ENCODE measurements at regions not wholly inside any gene's neighbourhood (a gene's known extent, or its start where the extent isn't known, plus 50 kb on each side); places are given as distances from the start of the nearest gene placed in this dataset.
"Not testable (repeated sequence)": the region's sequence is repeated elsewhere in the genome, so short reads cannot be mapped to it uniquely, and the experiment has no call there.

DNA sequence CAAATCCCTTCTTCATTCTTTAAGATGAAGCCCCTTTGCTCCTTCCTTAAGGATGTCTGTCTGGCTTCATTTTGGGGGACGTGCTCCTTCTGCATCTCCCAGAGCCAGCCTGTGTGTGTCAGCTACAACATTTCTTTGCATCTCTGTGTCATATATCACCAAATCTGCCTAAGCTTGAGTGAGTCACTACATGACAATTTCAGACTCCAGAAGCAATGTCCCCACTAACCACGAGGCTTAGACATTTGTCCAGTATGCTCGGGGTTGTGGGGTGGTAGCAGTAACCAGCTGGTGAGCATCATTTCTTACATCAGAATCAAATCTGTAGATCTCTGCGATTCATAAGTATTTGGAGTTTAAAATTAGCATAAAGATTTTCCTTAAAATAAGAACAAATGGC is 54.1 kb upstream of the USP14 start:
- peak; percentile 80 for DNase-seq

DNA sequence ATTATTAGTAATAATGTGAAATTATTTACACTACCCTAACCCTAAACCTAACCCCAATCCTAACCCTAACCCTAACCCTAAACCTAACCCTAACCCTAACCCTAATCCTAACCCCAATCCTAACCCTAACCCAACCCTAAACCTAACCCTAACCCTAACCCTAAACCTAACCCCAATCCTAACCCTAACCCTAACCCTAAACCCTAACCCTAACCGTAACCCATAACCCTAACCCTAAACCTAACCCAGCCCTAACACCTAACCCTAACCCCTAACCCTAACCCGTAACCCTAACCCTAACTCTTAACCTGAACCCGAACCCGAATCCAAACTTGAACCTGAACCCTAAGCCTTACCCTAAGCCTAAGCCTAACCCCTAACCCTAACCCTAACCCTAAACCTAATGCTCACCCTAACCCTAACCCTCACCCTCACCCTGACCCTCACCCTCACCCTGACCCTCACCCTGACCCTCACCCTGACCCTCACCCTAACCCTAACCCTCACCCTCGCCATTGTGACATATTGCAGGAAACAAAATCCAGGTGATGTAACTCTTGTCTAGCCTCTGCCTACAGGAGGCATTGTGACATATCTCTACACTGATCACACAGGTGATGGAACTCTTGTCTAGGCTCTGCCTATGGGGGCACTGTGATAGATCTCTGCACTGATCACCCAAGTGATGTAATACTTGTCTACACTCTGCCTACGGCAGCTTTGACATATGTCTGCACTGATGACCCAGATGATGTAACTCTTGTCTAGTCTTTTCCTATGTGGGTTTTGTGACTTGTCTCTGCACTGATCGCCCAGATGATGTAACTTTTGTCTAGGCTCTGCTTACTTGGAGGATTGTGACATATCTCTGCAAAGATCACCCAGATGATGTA is 53.0 kb upstream of the USP14 start:
- DNase-seq: peak; percentile 65

DNA sequence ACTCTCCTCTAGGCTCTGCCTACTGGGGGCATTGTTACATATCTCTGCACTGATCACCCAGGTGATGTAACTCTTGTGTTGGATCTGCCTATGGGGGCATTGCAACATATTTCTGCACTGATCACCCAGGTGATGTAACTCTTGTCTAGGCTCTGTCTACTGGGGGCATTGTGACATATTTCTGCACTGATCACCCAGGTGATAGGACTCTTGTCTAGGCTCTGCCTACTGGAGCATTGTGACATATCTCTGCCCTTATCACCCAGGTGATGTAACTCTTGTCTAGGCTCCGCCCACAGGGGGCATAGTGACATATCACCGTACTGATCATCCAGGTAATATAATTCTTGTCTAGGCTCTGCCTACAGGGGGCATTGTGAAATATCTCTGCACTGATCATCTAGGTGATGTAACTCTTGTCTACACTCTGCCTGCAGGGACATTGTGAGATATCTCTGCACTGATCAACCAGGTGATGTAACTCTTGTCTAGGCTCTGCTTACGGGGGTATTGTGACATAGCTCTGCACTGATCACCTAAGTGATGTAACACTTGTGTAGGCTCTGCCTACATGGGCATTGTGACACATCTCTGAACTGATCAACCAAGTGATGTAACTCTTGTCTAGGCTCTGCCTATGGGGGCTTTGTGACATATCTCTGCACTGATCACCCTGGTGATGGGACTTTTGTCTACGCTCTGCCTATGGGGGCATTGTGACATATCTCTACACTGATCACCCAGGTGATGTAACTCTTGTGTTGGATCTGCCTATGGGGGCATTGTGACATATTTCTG is 52.1 kb upstream of the USP14 start:
- DNase-seq: not testable (repeated sequence)

DNA sequence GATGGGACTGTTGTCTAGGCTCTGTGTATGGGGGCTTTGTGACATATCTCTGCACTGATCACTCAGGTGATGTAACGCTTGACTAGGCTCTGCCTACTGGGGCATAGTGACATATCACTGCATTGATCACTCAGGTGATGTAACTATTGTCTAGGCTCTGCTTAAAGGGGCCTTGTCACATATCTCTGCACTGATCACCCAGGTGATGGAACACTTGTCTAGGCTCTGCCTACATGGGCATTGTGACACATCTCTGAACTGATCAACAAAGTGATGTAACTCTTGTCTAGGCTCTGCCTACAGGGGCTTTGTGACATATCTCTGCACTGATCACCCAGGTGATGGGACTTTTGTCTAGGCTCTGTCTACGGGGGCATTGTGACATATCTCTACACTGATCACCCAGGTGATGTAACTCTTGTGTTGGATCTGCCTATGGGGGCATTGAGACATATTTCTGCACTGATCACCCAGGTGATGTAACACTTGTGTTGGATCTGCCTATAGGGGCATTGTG is 51.4 kb upstream of the USP14 start:
- not testable (repeated sequence) for DNase-seq

DNA sequence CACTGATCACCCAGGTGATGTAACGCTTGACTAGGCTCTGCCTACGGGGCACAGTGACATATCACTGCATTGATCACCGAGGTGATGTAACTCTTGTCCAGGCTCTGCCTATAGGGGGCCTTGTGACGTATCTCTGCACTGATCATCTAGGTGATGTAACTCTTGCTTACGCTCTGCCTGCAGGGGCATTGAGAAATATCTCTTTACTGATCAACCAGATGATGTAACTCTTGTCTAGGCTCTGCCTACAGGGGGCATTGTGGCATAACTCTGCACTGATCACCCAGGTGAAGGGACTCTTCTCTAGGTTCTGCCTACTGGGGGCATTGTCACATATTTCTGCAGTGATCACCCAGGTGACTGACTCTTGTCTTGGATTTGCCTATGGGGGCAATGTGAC is 50.9 kb upstream of the USP14 start:
- peak; percentile 15 for DNase-seq

DNA sequence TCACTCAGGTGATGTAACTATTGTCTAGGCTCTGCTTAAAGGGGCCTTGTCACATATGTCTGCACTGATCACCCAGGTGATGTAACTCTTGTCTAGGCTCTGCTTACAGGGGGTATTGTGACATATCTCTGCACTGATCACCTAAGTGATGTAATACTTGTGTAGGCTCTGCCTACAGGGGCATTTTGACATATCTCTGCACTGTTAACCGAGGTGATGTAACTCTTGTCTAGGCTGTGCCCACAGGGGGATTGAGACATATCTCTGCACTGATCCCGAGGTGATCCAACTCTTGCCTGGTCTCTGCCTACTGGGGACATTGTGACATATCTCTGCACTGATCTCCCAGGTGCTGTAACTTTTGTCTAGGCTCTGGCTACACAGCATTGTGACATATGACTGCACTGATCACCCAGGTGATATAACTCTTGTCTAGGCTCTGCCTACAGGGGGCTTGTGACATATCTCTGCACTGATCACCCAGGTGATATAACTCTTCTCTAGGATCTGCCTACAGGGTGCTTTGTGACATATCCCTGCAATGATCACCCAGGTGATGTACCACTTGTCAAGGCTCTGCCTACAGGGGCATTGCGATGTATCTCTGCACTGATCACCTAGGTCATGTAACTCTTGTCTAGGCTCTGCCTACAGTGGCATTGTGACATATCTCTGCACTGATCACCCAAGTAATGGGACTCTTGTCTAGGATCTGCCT is 50.3 kb upstream of the USP14 start:
- not testable (repeated sequence) for DNase-seq

Measured in fibroblast of skin of right biceps (primary cell).